C4-2B (cell line): ENCODE measurements at regions not wholly inside any gene's neighbourhood (a gene's known extent, or its start where the extent isn't known, plus 50 kb on each side); places are given as distances from the start of the nearest gene placed in this dataset.
A peak's percentile ranks its signal among the peaks of the same experiment; 100 is the strongest.

ENCODE experiments used
- ZFX ChIP-seq: fragments of 450-650 bp; IDR thresholded peaks from 2 replicates; pipeline ENCODE4 v1.6.1; 2017
- TF ChIP-seq, protein P1 (sequence below): fragments of 450-650 bp; conservative IDR thresholded peaks from 2 replicates; pipeline ENCODE4 v1.5.1; 2017; ENCODE audit warnings: mild to moderate bottlenecking

DNA sequence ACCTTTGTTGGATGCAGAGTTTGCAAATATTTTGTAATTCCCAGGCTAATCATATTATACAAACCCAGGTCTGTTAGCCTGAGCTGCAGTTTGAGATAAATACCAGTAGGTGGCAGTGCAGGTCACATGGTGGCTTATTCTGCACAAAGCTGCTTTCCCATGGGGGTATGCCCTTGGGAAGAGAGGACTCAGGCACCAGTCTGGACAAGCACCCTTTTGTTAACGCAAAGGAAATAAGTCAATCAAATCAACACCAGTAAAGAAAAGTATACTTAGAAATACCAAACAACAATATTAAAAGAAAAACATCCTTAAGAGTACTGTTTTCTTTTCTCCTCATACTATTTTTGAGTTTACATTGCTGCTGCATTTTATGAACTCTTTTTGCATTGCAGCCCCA lies 389.0 kb upstream of the ZFP42 start:
- TF ChIP-seq, protein P1, sequence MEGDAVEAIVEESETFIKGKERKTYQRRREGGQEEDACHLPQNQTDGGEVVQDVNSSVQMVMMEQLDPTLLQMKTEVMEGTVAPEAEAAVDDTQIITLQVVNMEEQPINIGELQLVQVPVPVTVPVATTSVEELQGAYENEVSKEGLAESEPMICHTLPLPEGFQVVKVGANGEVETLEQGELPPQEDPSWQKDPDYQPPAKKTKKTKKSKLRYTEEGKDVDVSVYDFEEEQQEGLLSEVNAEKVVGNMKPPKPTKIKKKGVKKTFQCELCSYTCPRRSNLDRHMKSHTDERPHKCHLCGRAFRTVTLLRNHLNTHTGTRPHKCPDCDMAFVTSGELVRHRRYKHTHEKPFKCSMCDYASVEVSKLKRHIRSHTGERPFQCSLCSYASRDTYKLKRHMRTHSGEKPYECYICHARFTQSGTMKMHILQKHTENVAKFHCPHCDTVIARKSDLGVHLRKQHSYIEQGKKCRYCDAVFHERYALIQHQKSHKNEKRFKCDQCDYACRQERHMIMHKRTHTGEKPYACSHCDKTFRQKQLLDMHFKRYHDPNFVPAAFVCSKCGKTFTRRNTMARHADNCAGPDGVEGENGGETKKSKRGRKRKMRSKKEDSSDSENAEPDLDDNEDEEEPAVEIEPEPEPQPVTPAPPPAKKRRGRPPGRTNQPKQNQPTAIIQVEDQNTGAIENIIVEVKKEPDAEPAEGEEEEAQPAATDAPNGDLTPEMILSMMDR = peak; percentile 89
- TF ChIP-seq ZFX = no peak
